Spleen (tissue), 11 donors: ENCODE measurements at regions not wholly inside any gene's neighbourhood (a gene's known extent, or its start where the extent isn't known, plus 50 kb on each side); places are given as distances from the start of the nearest gene placed in this dataset.

Source experiments
- DNase-seq: peaks from one replicate; pipeline ENCODE4 v3.0.0-alpha.2; 2020
- H3K27ac ChIP-seq, 8 donors: fragments of 200-600 bp; sonication (generic) in 7 of 8; 1 replicate in 4 of 8; 2 replicates in 4 of 8; pipeline versions ENCODE4 v1.5.0 to v1.8.0; 2016 to 2021; ENCODE audit warnings: inconsistent platforms in 4 of 8, mild to moderate bottlenecking in 4 of 8, moderate library complexity in 1 of 8
- H3K27me3 ChIP-seq, 7 donors: fragments of 200-600 bp; sonication (generic) in 6 of 7; replicated peaks in 1 of 7; 1 replicate in 4 of 7; 2 replicates in 3 of 7; pipeline versions ENCODE4 v1.5.0 to v1.8.0; 2016 to 2021; ENCODE audit warnings: inconsistent platforms in 3 of 7, mild to moderate bottlenecking in 1 of 7
- H3K36me3 ChIP-seq, 6 donors: fragments of 200-600 bp; sonication (generic) in 5 of 6; 1 replicate in 4 of 6; 2 replicates in 2 of 6; pipeline versions ENCODE4 v1.5.0 to v1.8.0; 2016 to 2021; ENCODE audit warnings: inconsistent platforms in 2 of 6
- H3K4me1 ChIP-seq, 6 donors: fragments of 200-600 bp; sonication (generic) in 5 of 6; 1 replicate in 3 of 6; 2 replicates in 3 of 6; pipeline versions ENCODE4 v1.5.0 to v1.8.0; 2016 to 2021; ENCODE audit warnings: inconsistent platforms in 3 of 6
- H3K4me3 ChIP-seq, 8 donors: fragments of 200-600 bp; sonication (generic) in 7 of 8; 1 replicate in 4 of 8; 2 replicates in 4 of 8; pipeline versions ENCODE4 v1.5.0 to v1.8.0; 2016 to 2021; ENCODE audit warnings: inconsistent platforms in 4 of 8, mild to moderate bottlenecking in 4 of 8, moderate library complexity in 2 of 8
- H3K9me3 ChIP-seq, 8 donors: fragments of 200-600 bp; sonication (generic) in 7 of 8; 1 replicate in 4 of 8; 2 replicates in 4 of 8; pipeline versions ENCODE4 v1.5.0 to v1.8.0; 2016 to 2021; ENCODE audit warnings: inconsistent platforms in 4 of 8
- CTCF ChIP-seq, 11 experiments: fragments of 200-600 bp in 7 of 11; fragments of 450-650 bp in 4 of 11; sonication (generic) in 4 of 11; IDR thresholded peaks in 8 of 11; conservative IDR thresholded peaks in 3 of 11; 1 replicate in 7 of 11; 2 replicates in 4 of 11; pipeline versions ENCODE4 v1.4.0 to v1.8.0; 2016 to 2021; ENCODE audit warnings: antibody characterized with exemption in 11 of 11, inconsistent platforms in 4 of 11, mild to moderate bottlenecking in 1 of 11
- POLR2A ChIP-seq, 3 donors: fragments of 450-650 bp; IDR thresholded peaks; one replicate each; pipeline ENCODE4 v1.5.1; 2017; ENCODE audit warnings: antibody characterized with exemption in 3 of 3, mild to moderate bottlenecking in 1 of 3
- POLR2AphosphoS5 ChIP-seq, 3 donors: sonication (generic); formaldehyde crosslinking; IDR thresholded peaks; one replicate each; pipeline ENCODE4 v1.5.1; 2017; ENCODE audit warnings: antibody characterized with exemption in 3 of 3
- WGBS, 5 donors: extraction: QIAGEN DNeasy Blood & Tissue Kit in 3 of 5; methylation state at CpG; one replicate each; pipeline versions ENCODE4 v1.1.5 to v1.1.7; 2013 to 2018; 5-methylcytosine and 5-hydroxymethylcytosine counted together
- intact Hi-C: fragments of 100-400 bp; cut with DNase I; formaldehyde crosslinking; loops from one replicate; pipeline ENCODE4 v1.15.0; 2023; ENCODE audit warnings: low total_unique reads
- donor health status: healthy with polysubstance abuse.
- donor health status: DM: no; HTN: no; CAD: no; lungs with moderate emphysema.
- donor health status: DM: no; HTN: no; CAD: no.
- donor health status: Bipolar disorder and iron deficiency.
- donor health status: healthy.
- donor health status: DM: no; HTN: no; CAD: no.
- donor health status: DM: yes; HTN: yes; CAD: no.

GRCh38 chr11:25920356-25920755 is 411.6 kb upstream of the ANO3 start:
- Histone ChIP-seq H3K4me1 (no peaks in the 10 kb centered on the region), H3K4me3 (no peak overlapping the region), H3K27ac (no peak overlapping the region), H3K9me3 (peaks cover 0 to 17% (median 7%) of the 10 kb centered on the region in 8 donors), H3K27me3 (no peaks in the 10 kb centered on the region), H3K36me3 (no peaks in the 10 kb centered on the region)
- DNase-seq = no peak
- 58 to 84% (median 67%) methylated on average over 1 of the region's 1 CpG for WGBS, 5 donors
- TF ChIP-seq POLR2A (IDR thresholded peaks at IDR 0.05) (no peak), CTCF (IDR thresholded peaks at IDR 0.05 in 8 of 11, conservative IDR thresholded peaks at IDR 0.05 in 3 of 11) (no peak), POLR2AphosphoS5 (IDR thresholded peaks at IDR 0.05) (no peak)
- intact Hi-C loops = no loop called here

- TF ChIP-seq CTCF (IDR thresholded peaks at IDR 0.05 in 8 of 11, conservative IDR thresholded peaks at IDR 0.05 in 3 of 11) = no peak
- TF ChIP-seq POLR2AphosphoS5 (IDR thresholded peaks at IDR 0.05) = no peak
- TF ChIP-seq POLR2A (IDR thresholded peaks at IDR 0.05) = no peak
- Histone ChIP-seq H3K4me3 (no peak overlapping the region), H3K9me3 (peaks cover 0 to 17% (median 7%) of the 10 kb centered on the region in 8 donors), H3K4me1 (no peaks in the 10 kb centered on the region), H3K27me3 (no peaks in the 10 kb centered on the region), H3K36me3 (no peaks in the 10 kb centered on the region), H3K27ac (no peak overlapping the region)
- intact Hi-C loops = no loop called here
- no peak for DNase-seq
- WGBS, 5 donors = 74 to 86% (median 82%) methylated on average over 4 of the region's 4 CpGs
Observed at GRCh38 chr11:25924586-25924985, 407.3 kb upstream of the ANO3 start.

- Histone ChIP-seq H3K4me1 (no peaks in the 10 kb centered on the region), H3K4me3 (no peak overlapping the region), H3K36me3 (no peaks in the 10 kb centered on the region), H3K27ac (no peak overlapping the region), H3K9me3 (peaks cover 0 to 15% (median 7%) of the 10 kb centered on the region in 8 donors), H3K27me3 (no peaks in the 10 kb centered on the region)
- WGBS, 5 donors = 89 to 96% (median 90%) methylated on average over 2 of the region's 2 CpGs
- DNase-seq = no peak
- TF ChIP-seq POLR2A (IDR thresholded peaks at IDR 0.05) (no peak), POLR2AphosphoS5 (IDR thresholded peaks at IDR 0.05) (no peak), CTCF (IDR thresholded peaks at IDR 0.05 in 8 of 11, conservative IDR thresholded peaks at IDR 0.05 in 3 of 11) (no peak)
- intact Hi-C loops = no loop called here
Observed at GRCh38 chr11:25925359-25925758, 406.6 kb upstream of the ANO3 start.

- no peaks in the 10 kb centered on the region for H3K4me1 ChIP-seq
- intact Hi-C loops = no loop called here
- no peak overlapping the region for H3K27ac ChIP-seq
- no peak overlapping the region for H3K4me3 ChIP-seq
- H3K36me3 ChIP-seq = no peaks in the 10 kb centered on the region
- no peaks in the 10 kb centered on the region for H3K27me3 ChIP-seq
- no peak for DNase-seq
- TF ChIP-seq POLR2A (IDR thresholded peaks at IDR 0.05) = no peak
- no peak for TF ChIP-seq CTCF (IDR thresholded peaks at IDR 0.05 in 8 of 11, conservative IDR thresholded peaks at IDR 0.05 in 3 of 11)
- no peak for TF ChIP-seq POLR2AphosphoS5 (IDR thresholded peaks at IDR 0.05)
- whole genome bisulfite sequencing, 5 donors = 21 to 29% (median 24%) methylated on average over 3 of the region's 3 CpGs
- H3K9me3 ChIP-seq = peaks cover 0 to 5% (median 0%) of the 10 kb centered on the region in 8 donors
Observed at GRCh38 chr11:25927411-25927953, 404.4 kb upstream of the ANO3 start.
